HCT116 (cell line): ENCODE measurements at regions not wholly inside any gene's neighbourhood (a gene's known extent, or its start where the extent isn't known, plus 50 kb on each side); places are given as distances from the start of the nearest gene placed in this dataset.

Source experiments
- EGR1 ChIP-seq: IDR thresholded peaks from 2 replicates; pipeline ENCODE4 v1.6.1; 2012; ENCODE audit warnings: low read depth
- EZH2phosphoT487 ChIP-seq: fragments of 200-600 bp; IDR thresholded peaks from 2 replicates; pipeline ENCODE4 v1.6.1; 2018; ENCODE audit warnings: antibody characterized with exemption, borderline replicate concordance
- JUND ChIP-seq: IDR thresholded peaks from 2 replicates; pipeline ENCODE4 v1.6.1; 2012
- REST ChIP-seq: IDR thresholded peaks from 2 replicates; pipeline ENCODE4 v1.6.1; 2012; ENCODE audit warnings: low read depth

- TF ChIP-seq EGR1 (no peak), REST (no peak), JUND (no peak), EZH2phosphoT487 (no peak)
Measured at GRCh38 chr13:40141859-40142555, 486.5 kb downstream of the COG6 start.
